ENCODE measurements at regions not wholly inside any gene's neighbourhood (a gene's known extent, or its start where the extent isn't known, plus 50 kb on each side); places are given as distances from the start of the nearest gene placed in this dataset.

DNA sequence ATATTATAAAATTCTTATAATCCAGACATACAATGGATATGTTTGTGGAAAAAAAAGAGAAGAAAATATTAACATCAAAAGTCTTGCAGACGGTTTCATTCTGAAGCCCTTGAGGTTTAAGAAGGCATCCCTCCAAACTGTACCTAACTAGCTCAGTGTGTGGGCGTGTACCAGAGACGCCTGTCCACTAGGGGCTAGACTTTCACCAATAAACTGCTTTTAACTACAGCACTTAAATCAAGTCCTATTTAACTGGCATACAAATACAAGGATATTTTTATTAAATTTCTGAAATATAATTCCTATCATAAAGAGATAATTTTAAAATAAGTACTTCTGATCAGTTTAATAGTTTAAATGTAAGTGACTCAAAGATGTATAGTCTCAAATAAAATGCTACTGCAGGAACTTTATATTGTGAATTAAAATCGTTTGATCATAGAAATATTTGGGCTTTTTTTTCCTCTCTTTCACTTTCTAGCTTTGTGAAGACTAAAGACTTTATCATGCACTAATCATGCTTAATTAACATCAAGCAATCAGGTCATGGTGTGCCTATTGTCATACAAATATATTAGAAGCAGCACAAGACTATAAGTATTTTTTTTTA is 437.7 kb downstream of the SATB2 start:
- Histone ChIP-seq H3K4me3 (no peak overlapping the region), H2AFZ (ENCODE audit: low read depth, low read length) (no peak overlapping the region), H3K79me2 (ENCODE audit: control insufficient read depth, insufficient read depth, low read length) (no peaks in the 10 kb centered on the region), H3K9me3 (replicated peaks; ENCODE audit: control insufficient read depth, insufficient read depth, low read depth, low read length) (no peaks in the 10 kb centered on the region), H4K20me1 (replicated peaks; ENCODE audit: control insufficient read depth, insufficient read depth, low read length) (no peaks in the 10 kb centered on the region), H3K9ac (ENCODE audit: insufficient read depth in 1 of 2, low read depth in 2 of 2, low read length in 2 of 2) (no peak overlapping the region), H3K27me3 (ENCODE audit: control insufficient read depth in 2 of 2, insufficient read depth in 2 of 2, low read length in 2 of 2) (no peaks in the 10 kb centered on the region), H3K4me1 (replicated peaks in 1 of 2; ENCODE audit: control insufficient read depth in 2 of 2, insufficient read depth in 2 of 2, low read length in 2 of 2) (no peaks in the 10 kb centered on the region), H3K4me2 (ENCODE audit: insufficient read depth, low read length) (no peak overlapping the region), H3K27ac (ENCODE audit: extremely low read depth, low read depth, low read length) (no peak overlapping the region), H3K9me1 (ENCODE audit: control insufficient read depth, insufficient read depth, low read length) (no peaks in the 10 kb centered on the region), H3K36me3 (ENCODE audit: control insufficient read depth, insufficient read depth, low read length) (no peaks in the 10 kb centered on the region)
- DNase-seq (ENCODE audit: extremely low read depth in 1 of 4, low spot score in 3 of 4) = peak in 1 of 4 experiments; percentile 8
- 0% methylated on average over 4 of the region's 4 CpGs for WGBS (ENCODE audit: insufficient coverage, low coverage, missing lambda C conversion rate)
- ATAC-seq = no peak
- FAIRE-seq = no peak
- no TSS peak for BruUV-seq (replicated peaks)
- CTCF ChIA-PET (ENCODE audit: low intra/inter-chr PET ratio) = no interaction called here
- POLR2A ChIA-PET = no interaction called here
- in situ Hi-C loops (cut with MboI) (no loop called here), intact Hi-C loops (cut with micrococcal nuclease) (no loop called here)
- TF ChIP-seq ZFPM2 (CRISPR knock-in tag; IDR thresholded peaks at IDR 0.05) (no peak), ZNF197 (CRISPR knock-in tag; IDR thresholded peaks at IDR 0.05; ENCODE audit: low read depth) (no peak), EGR1 (conservative IDR thresholded peaks at IDR 0.05) (0 out of 2 replicates have a peak, but pooled peaks have one; percentile 17), ZNF212 (CRISPR knock-in tag; IDR thresholded peaks at IDR 0.05) (no peak), RAD21 (CRISPR knock-in tag; conservative IDR thresholded peaks at IDR 0.05 in 1 of 2, IDR thresholded peaks at IDR 0.05 in 1 of 2) (peak in 1 of 2 experiments; percentile 29; a peak in 2 of 4 replicates), DACH1 (IDR thresholded peaks at IDR 0.05; ENCODE audit: partially characterized antibody) (no peak), YY1 (IDR thresholded peaks at IDR 0.05; ENCODE audit: borderline replicate concordance in 1 of 3, control insufficient read depth in 1 of 3, extremely low read depth in 1 of 3, insufficient read depth in 3 of 3, insufficient read length in 1 of 3, insufficient replicate concordance in 2 of 3, low read depth in 1 of 3, low read length in 2 of 3) (no peak), SIX5 (IDR thresholded peaks at IDR 0.05; ENCODE audit: borderline replicate concordance in 1 of 2, insufficient read depth in 1 of 2, low read depth in 1 of 2, low read length in 2 of 2) (no peak), TAF1 (IDR thresholded peaks at IDR 0.05; ENCODE audit: control insufficient read depth, extremely low read depth, insufficient read depth, low read length, severe bottlenecking) (no peak), CBFA2T3 (IDR thresholded peaks at IDR 0.05) (no peak)
- TF ChIP-seq, protein P1, sequence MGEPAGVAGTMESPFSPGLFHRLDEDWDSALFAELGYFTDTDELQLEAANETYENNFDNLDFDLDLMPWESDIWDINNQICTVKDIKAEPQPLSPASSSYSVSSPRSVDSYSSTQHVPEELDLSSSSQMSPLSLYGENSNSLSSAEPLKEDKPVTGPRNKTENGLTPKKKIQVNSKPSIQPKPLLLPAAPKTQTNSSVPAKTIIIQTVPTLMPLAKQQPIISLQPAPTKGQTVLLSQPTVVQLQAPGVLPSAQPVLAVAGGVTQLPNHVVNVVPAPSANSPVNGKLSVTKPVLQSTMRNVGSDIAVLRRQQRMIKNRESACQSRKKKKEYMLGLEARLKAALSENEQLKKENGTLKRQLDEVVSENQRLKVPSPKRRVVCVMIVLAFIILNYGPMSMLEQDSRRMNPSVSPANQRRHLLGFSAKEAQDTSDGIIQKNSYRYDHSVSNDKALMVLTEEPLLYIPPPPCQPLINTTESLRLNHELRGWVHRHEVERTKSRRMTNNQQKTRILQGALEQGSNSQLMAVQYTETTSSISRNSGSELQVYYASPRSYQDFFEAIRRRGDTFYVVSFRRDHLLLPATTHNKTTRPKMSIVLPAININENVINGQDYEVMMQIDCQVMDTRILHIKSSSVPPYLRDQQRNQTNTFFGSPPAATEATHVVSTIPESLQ (CRISPR knock-in tag; IDR thresholded peaks at IDR 0.05) = no peak
- TF ChIP-seq, protein P2, sequence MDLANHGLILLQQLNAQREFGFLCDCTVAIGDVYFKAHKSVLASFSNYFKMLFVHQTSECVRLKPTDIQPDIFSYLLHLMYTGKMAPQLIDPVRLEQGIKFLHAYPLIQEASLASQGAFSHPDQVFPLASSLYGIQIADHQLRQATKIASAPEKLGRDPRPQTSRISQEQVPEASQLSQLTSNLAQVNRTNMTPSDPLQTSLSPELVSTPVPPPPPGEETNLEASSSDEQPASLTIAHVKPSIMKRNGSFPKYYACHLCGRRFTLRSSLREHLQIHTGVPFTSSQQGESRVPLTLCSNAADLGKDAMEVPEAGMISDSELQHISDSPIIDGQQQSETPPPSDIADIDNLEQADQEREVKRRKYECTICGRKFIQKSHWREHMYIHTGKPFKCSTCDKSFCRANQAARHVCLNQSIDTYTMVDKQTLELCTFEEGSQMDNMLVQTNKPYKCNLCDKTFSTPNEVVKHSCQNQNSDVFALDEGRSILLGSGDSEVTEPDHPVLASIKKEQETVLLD (IDR thresholded peaks at IDR 0.05) = no peak
- TF ChIP-seq, protein P3, sequence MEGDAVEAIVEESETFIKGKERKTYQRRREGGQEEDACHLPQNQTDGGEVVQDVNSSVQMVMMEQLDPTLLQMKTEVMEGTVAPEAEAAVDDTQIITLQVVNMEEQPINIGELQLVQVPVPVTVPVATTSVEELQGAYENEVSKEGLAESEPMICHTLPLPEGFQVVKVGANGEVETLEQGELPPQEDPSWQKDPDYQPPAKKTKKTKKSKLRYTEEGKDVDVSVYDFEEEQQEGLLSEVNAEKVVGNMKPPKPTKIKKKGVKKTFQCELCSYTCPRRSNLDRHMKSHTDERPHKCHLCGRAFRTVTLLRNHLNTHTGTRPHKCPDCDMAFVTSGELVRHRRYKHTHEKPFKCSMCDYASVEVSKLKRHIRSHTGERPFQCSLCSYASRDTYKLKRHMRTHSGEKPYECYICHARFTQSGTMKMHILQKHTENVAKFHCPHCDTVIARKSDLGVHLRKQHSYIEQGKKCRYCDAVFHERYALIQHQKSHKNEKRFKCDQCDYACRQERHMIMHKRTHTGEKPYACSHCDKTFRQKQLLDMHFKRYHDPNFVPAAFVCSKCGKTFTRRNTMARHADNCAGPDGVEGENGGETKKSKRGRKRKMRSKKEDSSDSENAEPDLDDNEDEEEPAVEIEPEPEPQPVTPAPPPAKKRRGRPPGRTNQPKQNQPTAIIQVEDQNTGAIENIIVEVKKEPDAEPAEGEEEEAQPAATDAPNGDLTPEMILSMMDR (IDR thresholded peaks at IDR 0.05 in 2 of 3, conservative IDR thresholded peaks at IDR 0.05 in 1 of 3; ENCODE audit: insufficient read depth in 2 of 3, low read depth in 1 of 3, low read length in 3 of 3) = 0 out of 6 replicates have a peak, but pooled peaks of 1 of the 3 experiments have one; percentile 11
- TF ChIP-seq, protein P4, sequence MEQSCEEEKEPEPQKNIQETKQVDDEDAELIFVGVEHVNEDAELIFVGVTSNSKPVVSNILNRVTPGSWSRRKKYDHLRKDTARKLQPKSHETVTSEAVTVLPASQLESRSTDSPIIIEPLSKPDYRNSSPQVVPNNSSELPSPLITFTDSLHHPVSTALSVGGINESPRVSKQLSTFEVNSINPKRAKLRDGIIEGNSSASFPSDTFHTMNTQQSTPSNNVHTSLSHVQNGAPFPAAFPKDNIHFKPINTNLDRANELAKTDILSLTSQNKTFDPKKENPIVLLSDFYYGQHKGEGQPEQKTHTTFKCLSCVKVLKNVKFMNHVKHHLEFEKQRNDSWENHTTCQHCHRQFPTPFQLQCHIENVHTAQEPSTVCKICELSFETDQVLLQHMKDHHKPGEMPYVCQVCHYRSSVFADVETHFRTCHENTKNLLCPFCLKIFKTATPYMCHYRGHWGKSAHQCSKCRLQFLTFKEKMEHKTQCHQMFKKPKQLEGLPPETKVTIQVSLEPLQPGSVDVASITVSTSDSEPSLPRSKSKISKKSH (CRISPR knock-in tag; IDR thresholded peaks at IDR 0.05) = no peak
